Stimulated activated naive CD8-positive, alpha-beta T cell treated with anti-CD3 and anti-CD28 coated beads, Interleukin-15, Interleukin-2, amounts not matched to agents 100 ng/mL and 50 ng/mL, for 24 hours (primary cell): ENCODE measurements at regions not wholly inside any gene's neighbourhood (a gene's known extent, or its start where the extent isn't known, plus 50 kb on each side); places are given as distances from the start of the nearest gene placed in this dataset.
"Not testable (repeated sequence)": the region's sequence is repeated elsewhere in the genome, so short reads cannot be mapped to it uniquely, and the experiment has no call there.

Source experiments
- H3K27ac Mint-ChIP-seq: one replicate; pipeline ENCODE4 v1.8.0; 2021; ENCODE audit warnings: mild to moderate bottlenecking, mixed read lengths
- H3K27me3 Mint-ChIP-seq: one replicate; pipeline ENCODE4 v1.8.0; 2021; ENCODE audit warnings: mixed read lengths
- H3K36me3 Mint-ChIP-seq: one replicate; pipeline ENCODE4 v1.8.0; 2021; ENCODE audit warnings: low read depth, mixed read lengths
- H3K4me1 Mint-ChIP-seq: one replicate; pipeline ENCODE4 v1.8.0; 2021; ENCODE audit warnings: low read depth, mixed read lengths
- H3K4me3 Mint-ChIP-seq: one replicate; pipeline ENCODE4 v1.8.0; 2021; ENCODE audit warnings: mild to moderate bottlenecking, mixed read lengths
- H3K9me3 Mint-ChIP-seq: one replicate; pipeline ENCODE4 v1.8.0; 2021; ENCODE audit warnings: mixed read lengths

GRCh38 chr13:84777316-84777715, 895.0 kb upstream of the SLITRK1 start:
- no peaks in the 10 kb centered on the region for H3K27me3 Mint-ChIP-seq

DNA sequence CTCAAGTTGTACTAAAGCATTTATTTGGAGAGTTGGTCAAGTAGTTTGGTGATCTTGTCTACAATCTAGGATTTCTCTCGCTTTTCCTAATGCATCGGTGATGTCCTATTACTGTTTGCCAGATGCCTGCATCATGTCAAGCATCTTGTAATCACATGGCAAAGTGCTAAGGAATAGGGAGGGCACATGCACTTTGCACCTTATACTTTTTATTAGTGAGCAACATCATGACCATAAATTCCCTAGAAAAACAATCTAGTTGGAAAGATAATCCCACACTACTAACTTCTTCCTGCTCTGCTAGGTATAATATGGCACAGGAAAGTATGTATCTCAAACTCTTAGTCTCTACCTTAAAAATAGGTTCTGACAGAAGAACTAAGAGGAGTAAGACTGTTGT, 894.3 kb upstream of the SLITRK1 start:
- Mint-ChIP-seq H3K4me1 (no peaks in the 10 kb centered on the region), H3K27me3 (no peaks in the 10 kb centered on the region), H3K9me3 (peaks cover 7% of the 10 kb centered on the region), H3K4me3 (no peak overlapping the region), H3K36me3 (no peaks in the 10 kb centered on the region), H3K27ac (no peak overlapping the region)

More at GRCh38 chr13:84777316-84777715, 895.0 kb upstream of the SLITRK1 start:
- H3K9me3 Mint-ChIP-seq, result peaks cover 4% of the 10 kb centered on the region
- no peak overlapping the region for H3K4me3 Mint-ChIP-seq
- no peak overlapping the region for H3K27ac Mint-ChIP-seq
- no peaks in the 10 kb centered on the region for H3K36me3 Mint-ChIP-seq
- no peaks in the 10 kb centered on the region for H3K4me1 Mint-ChIP-seq

- H3K9me3 Mint-ChIP-seq, result peaks cover 12% of the 10 kb centered on the region
- not testable (repeated sequence) for H3K27me3 Mint-ChIP-seq, H3K4me1 Mint-ChIP-seq, H3K36me3 Mint-ChIP-seq, H3K4me3 Mint-ChIP-seq, H3K27ac Mint-ChIP-seq
Observed at GRCh38 chr13:84775920-84776319, 893.6 kb upstream of the SLITRK1 start.

- H3K4me3 Mint-ChIP-seq, result no peak overlapping the region
- no peaks in the 10 kb centered on the region for H3K4me1 Mint-ChIP-seq
- no peak overlapping the region for H3K27ac Mint-ChIP-seq
- no peaks in the 10 kb centered on the region for H3K36me3 Mint-ChIP-seq
- H3K27me3 Mint-ChIP-seq, result no peaks in the 10 kb centered on the region
- peaks cover 12% of the 10 kb centered on the region for H3K9me3 Mint-ChIP-seq
Observed at GRCh38 chr13:84774111-84774510, 891.8 kb upstream of the SLITRK1 start.

- Mint-ChIP-seq H3K27me3 (no peaks in the 10 kb centered on the region), H3K4me3 (no peak overlapping the region), H3K9me3 (peaks cover 3% of the 10 kb centered on the region), H3K36me3 (no peaks in the 10 kb centered on the region), H3K4me1 (no peaks in the 10 kb centered on the region), H3K27ac (no peak overlapping the region)
Observed at GRCh38 chr13:84760956-84761355, 878.7 kb upstream of the SLITRK1 start.

GRCh38 chr13:84749126-84749525, 866.9 kb upstream of the SLITRK1 start:
- Mint-ChIP-seq H3K9me3 (peaks cover 3% of the 10 kb centered on the region), H3K4me3 (no peak overlapping the region), H3K36me3 (no peaks in the 10 kb centered on the region), H3K27me3 (no peaks in the 10 kb centered on the region), H3K27ac (no peak overlapping the region), H3K4me1 (no peaks in the 10 kb centered on the region)

DNA sequence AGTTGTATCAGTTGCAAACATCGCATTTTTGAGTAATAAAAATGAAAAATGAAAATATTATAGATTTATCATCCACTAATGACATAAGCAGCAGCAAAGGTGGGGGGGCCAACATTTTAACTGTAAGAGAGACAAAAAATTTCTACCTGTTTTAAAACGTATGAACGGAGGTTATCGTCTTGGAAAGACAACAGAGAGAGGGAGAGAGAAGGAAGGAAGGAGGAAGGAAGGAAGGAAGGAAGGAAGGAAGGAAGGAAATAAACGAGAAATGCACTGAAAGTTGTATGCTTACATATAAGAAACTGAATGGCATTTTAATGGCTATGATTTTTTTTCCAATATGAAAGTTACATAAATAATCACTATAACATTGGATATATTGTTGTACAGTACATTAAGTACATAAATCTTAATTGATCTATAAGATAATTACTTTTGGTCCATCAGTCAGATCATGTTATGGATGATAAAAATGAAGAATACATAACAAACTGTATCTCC, 862.8 kb upstream of the SLITRK1 start:
- H3K4me1 Mint-ChIP-seq, result no peaks in the 10 kb centered on the region
- H3K27ac Mint-ChIP-seq, result no peak overlapping the region
- H3K4me3 Mint-ChIP-seq, result no peak overlapping the region
- H3K36me3 Mint-ChIP-seq, result no peaks in the 10 kb centered on the region
- no peaks in the 10 kb centered on the region for H3K27me3 Mint-ChIP-seq
- peaks cover 3% of the 10 kb centered on the region for H3K9me3 Mint-ChIP-seq

- no peak overlapping the region for H3K27ac Mint-ChIP-seq
Observed at GRCh38 chr13:84744203-84744602, 861.9 kb upstream of the SLITRK1 start.

DNA sequence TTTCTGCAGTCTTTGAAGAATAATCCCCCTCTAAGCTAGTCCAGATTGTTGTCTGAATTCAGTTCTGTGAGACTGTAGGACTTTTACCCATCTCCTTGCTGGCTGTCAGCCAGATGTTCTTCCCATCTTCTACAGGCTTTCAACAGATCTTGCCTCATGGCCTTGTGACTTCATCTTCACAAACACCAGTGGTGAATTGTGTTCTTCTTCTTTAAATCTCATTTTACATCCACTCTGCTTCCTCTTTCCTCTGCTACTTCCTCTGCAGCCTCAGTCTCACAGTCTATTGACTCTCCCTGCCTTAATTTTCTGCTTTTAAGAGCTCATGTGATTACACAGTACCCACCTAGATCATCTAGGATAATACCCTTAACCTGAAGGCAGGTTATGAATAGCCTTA, 859.0 kb upstream of the SLITRK1 start:
- Mint-ChIP-seq H3K9me3 (peaks cover 1% of the 10 kb centered on the region), H3K4me1 (no peaks in the 10 kb centered on the region), H3K36me3 (no peaks in the 10 kb centered on the region)

More at GRCh38 chr13:84744203-84744602, 861.9 kb upstream of the SLITRK1 start:
- Mint-ChIP-seq H3K36me3 (no peaks in the 10 kb centered on the region), H3K9me3 (peaks cover 3% of the 10 kb centered on the region), H3K4me1 (no peaks in the 10 kb centered on the region), H3K4me3 (no peak overlapping the region), H3K27me3 (no peaks in the 10 kb centered on the region)

DNA sequence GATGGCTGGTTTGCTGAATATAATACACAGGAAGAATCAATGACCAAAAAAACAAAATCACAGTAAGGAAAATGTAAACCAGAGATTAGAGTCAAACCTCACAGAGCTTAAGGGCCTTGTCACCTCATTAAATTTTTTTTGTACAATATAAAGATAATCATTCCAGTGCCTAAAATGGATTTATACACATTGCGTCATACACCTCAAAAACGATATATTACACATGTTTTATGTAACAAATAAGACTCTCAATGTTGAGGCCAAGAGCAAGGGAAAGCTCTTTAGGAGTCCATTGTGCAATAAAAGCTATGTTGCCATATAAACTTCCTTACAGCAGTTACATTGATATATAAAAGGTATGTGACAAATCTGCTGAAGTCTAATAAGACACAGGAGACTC, 856.7 kb upstream of the SLITRK1 start:
- Mint-ChIP-seq H3K27me3 (no peaks in the 10 kb centered on the region), H3K9me3 (peaks cover 5% of the 10 kb centered on the region), H3K27ac (no peak overlapping the region), H3K4me1 (no peaks in the 10 kb centered on the region), H3K36me3 (no peaks in the 10 kb centered on the region), H3K4me3 (no peak overlapping the region)

More for the DNA sequence above, 859.0 kb upstream of the SLITRK1 start:
- no peak overlapping the region for H3K27ac Mint-ChIP-seq
- no peak overlapping the region for H3K4me3 Mint-ChIP-seq
- H3K27me3 Mint-ChIP-seq, result no peaks in the 10 kb centered on the region

DNA sequence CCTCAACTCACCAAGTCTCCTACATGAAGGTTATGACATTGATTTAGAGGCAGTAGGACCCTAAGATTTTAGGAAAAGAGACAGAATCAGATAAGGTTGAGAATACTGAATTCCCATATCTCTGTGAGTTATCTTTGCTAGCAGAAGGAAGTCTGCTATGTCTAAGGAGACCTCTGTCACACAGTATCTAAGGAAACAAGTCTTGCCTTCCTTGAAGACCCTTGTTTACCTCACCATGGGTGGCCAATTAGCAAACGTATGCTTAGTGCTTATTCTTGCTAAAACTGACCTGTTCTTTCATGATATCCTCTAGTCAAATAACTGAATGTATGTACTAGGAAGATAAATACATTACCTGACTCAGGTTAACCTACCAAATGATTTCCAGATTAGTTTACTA, 855.4 kb upstream of the SLITRK1 start:
- H3K4me3 Mint-ChIP-seq, result no peak overlapping the region
- H3K9me3 Mint-ChIP-seq, result peaks cover 5% of the 10 kb centered on the region
- H3K36me3 Mint-ChIP-seq, result no peaks in the 10 kb centered on the region
- no peaks in the 10 kb centered on the region for H3K4me1 Mint-ChIP-seq
- H3K27ac Mint-ChIP-seq, result no peak overlapping the region
- no peaks in the 10 kb centered on the region for H3K27me3 Mint-ChIP-seq

DNA sequence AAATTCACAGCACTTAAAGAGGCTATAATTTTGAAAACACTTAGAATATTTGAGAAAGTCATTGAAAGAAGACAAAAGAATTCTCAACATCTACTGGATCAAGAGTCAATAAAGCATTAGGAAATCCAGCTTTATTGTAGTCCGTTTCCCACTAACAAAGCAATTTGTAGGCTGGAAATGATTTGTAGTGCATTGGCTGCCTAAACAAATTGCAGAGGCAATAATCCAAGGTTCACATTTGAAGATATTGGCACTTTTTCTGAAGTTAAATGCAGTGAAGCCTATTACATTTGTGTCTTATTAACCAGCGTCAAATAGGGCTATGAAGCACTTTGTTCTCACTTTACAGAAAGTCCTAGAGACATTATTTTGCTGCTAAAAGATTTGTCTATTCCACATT, 848.1 kb upstream of the SLITRK1 start:
- no peaks in the 10 kb centered on the region for H3K27me3 Mint-ChIP-seq
- H3K27ac Mint-ChIP-seq, result no peak overlapping the region
- H3K36me3 Mint-ChIP-seq, result no peaks in the 10 kb centered on the region
- H3K4me1 Mint-ChIP-seq, result no peaks in the 10 kb centered on the region
- H3K4me3 Mint-ChIP-seq, result no peak overlapping the region
- no peaks in the 10 kb centered on the region for H3K9me3 Mint-ChIP-seq

- no peaks in the 10 kb centered on the region for H3K9me3 Mint-ChIP-seq
- no peaks in the 10 kb centered on the region for H3K36me3 Mint-ChIP-seq
- H3K4me3 Mint-ChIP-seq, result no peak overlapping the region
- H3K27me3 Mint-ChIP-seq, result no peaks in the 10 kb centered on the region
- H3K27ac Mint-ChIP-seq, result no peak overlapping the region
- no peaks in the 10 kb centered on the region for H3K4me1 Mint-ChIP-seq
Observed at GRCh38 chr13:84705982-84706710, 823.9 kb upstream of the SLITRK1 start.

GRCh38 chr13:84702174-84702573, 819.9 kb upstream of the SLITRK1 start:
- H3K27me3 Mint-ChIP-seq, result no peaks in the 10 kb centered on the region
- H3K9me3 Mint-ChIP-seq, result peaks cover 4% of the 10 kb centered on the region
- H3K36me3 Mint-ChIP-seq, result no peaks in the 10 kb centered on the region
- H3K4me1 Mint-ChIP-seq, result no peaks in the 10 kb centered on the region
- no peak overlapping the region for H3K27ac Mint-ChIP-seq
- H3K4me3 Mint-ChIP-seq, result no peak overlapping the region

GRCh38 chr13:84697591-84697990, 815.3 kb upstream of the SLITRK1 start:
- not testable (repeated sequence) for H3K27me3 Mint-ChIP-seq, H3K36me3 Mint-ChIP-seq, H3K4me3 Mint-ChIP-seq, H3K27ac Mint-ChIP-seq, H3K4me1 Mint-ChIP-seq, H3K9me3 Mint-ChIP-seq

DNA sequence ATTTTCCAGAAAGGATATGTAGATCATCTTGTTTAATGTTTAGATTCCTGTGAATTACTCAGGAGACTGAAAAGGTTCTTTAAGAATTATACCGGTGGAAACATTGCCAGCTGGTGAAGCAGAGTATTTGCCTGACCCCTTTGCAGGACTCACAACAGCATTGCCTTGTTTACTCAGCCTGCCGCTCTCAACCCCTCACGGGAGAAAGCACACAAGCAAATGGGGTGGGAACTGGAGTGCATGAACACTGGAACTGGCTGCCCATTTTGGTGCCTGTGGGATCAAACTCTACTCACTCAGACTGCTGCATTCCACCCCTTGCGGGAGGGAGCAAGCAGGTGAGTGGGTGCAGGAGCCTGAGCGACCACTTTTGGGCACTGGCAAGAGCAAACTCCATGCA, 804.7 kb upstream of the SLITRK1 start:
- Mint-ChIP-seq H3K36me3 (no peaks in the 10 kb centered on the region), H3K27me3 (no peaks in the 10 kb centered on the region), H3K4me1 (no peaks in the 10 kb centered on the region), H3K9me3 (no peaks in the 10 kb centered on the region), H3K4me3 (no peak overlapping the region), H3K27ac (no peak overlapping the region)
